Natural killer cell (primary cell): ENCODE measurements at regions not wholly inside any gene's neighbourhood (a gene's known extent, or its start where the extent isn't known, plus 50 kb on each side); places are given as distances from the start of the nearest gene placed in this dataset.

Experiments used
- ATAC-seq, 3 donors: fragments of 150-1000 bp in 2 of 3; fragments of 200-7000 bp in 1 of 3; cut with Tn5 transposase; 1 replicate in 1 of 3; 2 replicates in 2 of 3; pipeline ENCODE4 v1.10.0; 2021; ENCODE audit warnings: mild to moderate bottlenecking in 2 of 3, moderate library complexity in 2 of 3
- DNase-seq, 2 donors: peaks; one replicate each; pipeline versions ENCODE4 v3.0.0 to v3.0.0-alpha.2; 2013 to 2021; ENCODE audit warnings: mixed read lengths in 1 of 2
- H3K27ac ChIP-seq: one replicate; pipeline ENCODE4 v1.5.1; 2013; ENCODE audit warnings: mild to moderate bottlenecking, low read length
- H3K27me3 ChIP-seq: one replicate; pipeline ENCODE4 v1.6.1; 2013; ENCODE audit warnings: low read length; ENCODE audit not compliant: control insufficient read depth, insufficient read depth
- H3K36me3 ChIP-seq: one replicate; pipeline ENCODE4 v1.6.1; 2013; ENCODE audit warnings: low read length; ENCODE audit not compliant: control insufficient read depth, insufficient read depth
- H3K4me1 ChIP-seq: one replicate; pipeline ENCODE4 v1.6.1; 2013; ENCODE audit warnings: low read length; ENCODE audit not compliant: control insufficient read depth, insufficient read depth
- H3K4me3 ChIP-seq: one replicate; pipeline ENCODE4 v1.5.1; 2013; ENCODE audit warnings: low read length
- H3K9me3 ChIP-seq: one replicate; pipeline ENCODE4 v1.6.1; 2013; ENCODE audit warnings: low read length; ENCODE audit not compliant: control insufficient read depth, insufficient read depth
- H3K27ac Mint-ChIP-seq, 2 donors: one replicate each; pipeline ENCODE4 v1.8.0; 2022; ENCODE audit warnings: mild to moderate bottlenecking in 2 of 2, mixed read lengths in 2 of 2, moderate library complexity in 1 of 2
- H3K27me3 Mint-ChIP-seq, 2 donors: one replicate each; pipeline ENCODE4 v1.8.0; 2022; ENCODE audit warnings: low read depth in 2 of 2, mixed read lengths in 2 of 2
- H3K36me3 Mint-ChIP-seq: one replicate; pipeline ENCODE4 v1.8.0; 2022; ENCODE audit warnings: mixed read lengths
- H3K4me1 Mint-ChIP-seq, 2 donors: one replicate each; pipeline ENCODE4 v1.8.0; 2022; ENCODE audit warnings: mixed read lengths in 2 of 2
- H3K4me3 Mint-ChIP-seq: one replicate; pipeline ENCODE4 v1.8.0; 2022; ENCODE audit warnings: mild to moderate bottlenecking, moderate library complexity, mixed read lengths
- H3K9me3 Mint-ChIP-seq, 2 donors: one replicate each; pipeline ENCODE4 v1.8.0; 2022; ENCODE audit warnings: mixed read lengths in 2 of 2
- WGBS: methylation state at CpG from one replicate; pipeline ENCODE4 v1.1.7; 2013; ENCODE audit warnings: missing lambda C conversion rate; ENCODE audit not compliant: insufficient coverage; 5-methylcytosine and 5-hydroxymethylcytosine counted together
- intact Hi-C: fragments of 100-400 bp; cut with micrococcal nuclease; formaldehyde crosslinking; loops from one replicate; pipeline ENCODE4 v1.14.2; 2022
- TF ChIP-seq, protein P1 (sequence below): fragments of 200-600 bp; IDR thresholded peaks from one replicate; pipeline ENCODE4 v1.8.0; 2022; ENCODE audit warnings: antibody characterized with exemption

GRCh38 chr21:28729887-28730286 lies 262.8 kb downstream of the LTN1 start:
- Mint-ChIP-seq H3K27me3 (no peaks in the 10 kb centered on the region), H3K9me3 (no peaks in the 10 kb centered on the region), H3K4me3 (no peak overlapping the region), H3K4me1 (peaks cover 30 to 37% of the 10 kb centered on the region in 2 donors), H3K36me3 (no peaks in the 10 kb centered on the region), H3K27ac (no peak overlapping the region)
- no peaks in the 10 kb centered on the region for H3K9me3 ChIP-seq
- no peaks in the 10 kb centered on the region for H3K36me3 ChIP-seq
- H3K27me3 ChIP-seq, result no peaks in the 10 kb centered on the region
- H3K4me3 ChIP-seq, result no peak overlapping the region
- DNase-seq, result no peak
- no peaks in the 10 kb centered on the region for H3K4me1 ChIP-seq
- 93% methylated on average over 6 of the region's 6 CpGs for WGBS
- intact Hi-C loops, result no loop called here
- TF ChIP-seq, protein P1, sequence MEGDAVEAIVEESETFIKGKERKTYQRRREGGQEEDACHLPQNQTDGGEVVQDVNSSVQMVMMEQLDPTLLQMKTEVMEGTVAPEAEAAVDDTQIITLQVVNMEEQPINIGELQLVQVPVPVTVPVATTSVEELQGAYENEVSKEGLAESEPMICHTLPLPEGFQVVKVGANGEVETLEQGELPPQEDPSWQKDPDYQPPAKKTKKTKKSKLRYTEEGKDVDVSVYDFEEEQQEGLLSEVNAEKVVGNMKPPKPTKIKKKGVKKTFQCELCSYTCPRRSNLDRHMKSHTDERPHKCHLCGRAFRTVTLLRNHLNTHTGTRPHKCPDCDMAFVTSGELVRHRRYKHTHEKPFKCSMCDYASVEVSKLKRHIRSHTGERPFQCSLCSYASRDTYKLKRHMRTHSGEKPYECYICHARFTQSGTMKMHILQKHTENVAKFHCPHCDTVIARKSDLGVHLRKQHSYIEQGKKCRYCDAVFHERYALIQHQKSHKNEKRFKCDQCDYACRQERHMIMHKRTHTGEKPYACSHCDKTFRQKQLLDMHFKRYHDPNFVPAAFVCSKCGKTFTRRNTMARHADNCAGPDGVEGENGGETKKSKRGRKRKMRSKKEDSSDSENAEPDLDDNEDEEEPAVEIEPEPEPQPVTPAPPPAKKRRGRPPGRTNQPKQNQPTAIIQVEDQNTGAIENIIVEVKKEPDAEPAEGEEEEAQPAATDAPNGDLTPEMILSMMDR, result no peak
- no peak for ATAC-seq
- no peak overlapping the region for H3K27ac ChIP-seq

GRCh38 chr21:28727809-28728208 lies 264.9 kb downstream of the LTN1 start:
- Histone ChIP-seq H3K4me1 (no peaks in the 10 kb centered on the region), H3K4me3 (no peak overlapping the region), H3K36me3 (no peaks in the 10 kb centered on the region), H3K27me3 (no peaks in the 10 kb centered on the region), H3K9me3 (no peaks in the 10 kb centered on the region), H3K27ac (no peak overlapping the region)
- H3K4me1 Mint-ChIP-seq, result peaks cover 31 to 32% of the 10 kb centered on the region in 2 donors
- 100% methylated on average over 1 of the region's 1 CpG for WGBS
- H3K27me3 Mint-ChIP-seq, result no peaks in the 10 kb centered on the region
- intact Hi-C loops, result no loop called here
- H3K4me3 Mint-ChIP-seq, result no peak overlapping the region
- no peak for ATAC-seq
- DNase-seq, result no peak
- TF ChIP-seq, protein P1, result no peak
- H3K27ac Mint-ChIP-seq, result no peak overlapping the region
- no peaks in the 10 kb centered on the region for H3K9me3 Mint-ChIP-seq
- H3K36me3 Mint-ChIP-seq, result no peaks in the 10 kb centered on the region

DNA sequence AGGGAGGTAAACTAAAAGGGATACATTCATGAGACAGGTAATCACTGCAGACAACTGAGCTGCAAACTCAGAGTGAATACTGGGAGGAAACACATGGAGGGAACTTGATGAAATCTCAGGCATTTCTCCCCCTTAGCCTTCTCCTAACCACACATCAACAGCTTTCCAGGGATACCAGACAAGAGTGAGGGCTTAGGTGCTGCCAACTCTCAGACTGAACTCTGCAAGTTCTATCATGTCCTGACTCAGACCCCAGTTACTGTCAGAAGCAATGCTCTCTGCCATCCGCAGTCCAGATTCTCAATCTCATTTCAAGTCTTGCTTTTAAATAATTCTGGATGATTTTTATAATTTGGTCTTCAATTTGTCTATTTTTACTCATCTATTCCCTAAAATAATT lies 267.3 kb downstream of the LTN1 start:
- H3K4me3 ChIP-seq, result no peak overlapping the region
- H3K36me3 ChIP-seq, result no peaks in the 10 kb centered on the region
- TF ChIP-seq, protein P1, result no peak
- H3K9me3 ChIP-seq, result no peaks in the 10 kb centered on the region
- H3K4me1 ChIP-seq, result no peaks in the 10 kb centered on the region
- H3K27ac ChIP-seq, result no peak overlapping the region
- no peaks in the 10 kb centered on the region for H3K36me3 Mint-ChIP-seq
- intact Hi-C loops, result no loop called here
- no peaks in the 10 kb centered on the region for H3K27me3 ChIP-seq
- no peaks in the 10 kb centered on the region for H3K9me3 Mint-ChIP-seq
- no peak overlapping the region for H3K4me3 Mint-ChIP-seq
- ATAC-seq (no peak), DNase-seq (no peak)
- H3K4me1 Mint-ChIP-seq, result peaks cover 13 to 16% of the 10 kb centered on the region in 2 donors
- peak overlapping the region in 1 of 2 donors; percentile 73 for H3K27ac Mint-ChIP-seq
- 67% methylated on average over 1 of the region's 1 CpG for WGBS
- no peaks in the 10 kb centered on the region for H3K27me3 Mint-ChIP-seq

DNA sequence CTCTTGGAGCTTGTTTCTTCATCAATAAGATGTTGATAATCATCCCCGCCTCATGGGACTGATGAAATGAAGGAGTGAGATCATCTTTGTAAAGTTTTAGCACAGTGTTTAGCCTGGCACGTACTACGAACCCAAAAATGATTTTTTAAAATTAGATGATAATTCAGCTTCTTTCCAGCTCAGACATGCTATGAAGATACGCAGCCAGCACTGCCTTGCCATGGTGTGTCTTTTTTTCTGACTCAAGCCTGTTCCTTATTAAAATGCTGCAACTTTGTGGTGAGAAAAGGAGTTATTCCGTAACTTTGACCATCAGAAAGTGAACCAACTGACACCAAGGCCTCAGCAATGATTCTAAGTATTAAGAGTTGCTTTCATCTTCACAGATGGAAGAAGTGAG lies 269.0 kb downstream of the LTN1 start:
- H3K27ac ChIP-seq, result no peak overlapping the region
- intact Hi-C loops, result no loop called here
- H3K27me3 Mint-ChIP-seq, result no peaks in the 10 kb centered on the region

More for the DNA sequence above, 269.0 kb downstream of the LTN1 start:
- WGBS, result 98% methylated on average over 5 of the region's 5 CpGs
- Mint-ChIP-seq H3K36me3 (no peaks in the 10 kb centered on the region), H3K4me1 (peaks cover 30% of the 10 kb centered on the region in 2 donors), H3K27ac (no peak overlapping the region), H3K4me3 (no peak overlapping the region), H3K9me3 (peaks cover 0 to 2% of the 10 kb centered on the region in 2 donors)
- Histone ChIP-seq H3K36me3 (no peaks in the 10 kb centered on the region), H3K9me3 (no peaks in the 10 kb centered on the region), H3K4me1 (no peaks in the 10 kb centered on the region), H3K27me3 (no peaks in the 10 kb centered on the region), H3K4me3 (no peak overlapping the region)
- ATAC-seq (no peak), DNase-seq (no peak)
- TF ChIP-seq, protein P1, result no peak
